Astrocyte of the spinal cord (primary cell): ENCODE measurements at regions not wholly inside any gene's neighbourhood (a gene's known extent, or its start where the extent isn't known, plus 50 kb on each side); places are given as distances from the start of the nearest gene placed in this dataset.

Source experiments
- DNase-seq: peaks from one replicate; pipeline ENCODE4 v3.0.0; 2011; ENCODE audit warnings: low read depth, low spot score
- H3K4me3 ChIP-seq: 2 replicates; pipeline ENCODE4 v1.5.1; 2011; ENCODE audit warnings: low read depth, mild to moderate bottlenecking, low read length, moderate library complexity
- CTCF ChIP-seq: IDR thresholded peaks from 2 replicates; pipeline ENCODE4 v1.5.1; 2012; ENCODE audit warnings: low read depth, mild to moderate bottlenecking, low read length, inconsistent platforms
- in situ Hi-C: cut with HindIII; loops from 2 replicates; pipeline ENCODE4 v1.10.0; 2017; ENCODE audit warnings: low sequenced_read_pairs

DNA sequence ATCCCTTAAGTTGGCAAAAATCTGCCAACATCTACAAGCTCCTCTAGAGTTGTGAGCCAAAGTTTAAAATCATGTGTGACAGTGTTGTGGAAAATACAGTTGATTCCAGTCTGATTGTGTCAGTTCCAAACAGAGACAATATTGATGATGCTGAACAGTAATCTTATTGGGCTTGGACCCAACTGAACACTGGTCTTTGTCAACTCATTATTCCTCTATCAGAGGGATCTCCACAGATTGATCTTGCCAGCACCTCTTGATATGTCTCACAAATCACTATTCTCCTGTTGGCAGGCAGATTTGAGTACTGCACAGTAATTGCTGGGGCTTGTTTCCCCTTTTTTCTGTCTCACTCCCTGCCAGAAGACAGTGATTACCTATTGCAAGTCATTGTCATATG is 326.6 kb upstream of the DPH6 start:
- in situ Hi-C loops, result no loop called here
- TF ChIP-seq CTCF, result no peak
- no peak overlapping the region for H3K4me3 ChIP-seq
- no peak for DNase-seq

DNA sequence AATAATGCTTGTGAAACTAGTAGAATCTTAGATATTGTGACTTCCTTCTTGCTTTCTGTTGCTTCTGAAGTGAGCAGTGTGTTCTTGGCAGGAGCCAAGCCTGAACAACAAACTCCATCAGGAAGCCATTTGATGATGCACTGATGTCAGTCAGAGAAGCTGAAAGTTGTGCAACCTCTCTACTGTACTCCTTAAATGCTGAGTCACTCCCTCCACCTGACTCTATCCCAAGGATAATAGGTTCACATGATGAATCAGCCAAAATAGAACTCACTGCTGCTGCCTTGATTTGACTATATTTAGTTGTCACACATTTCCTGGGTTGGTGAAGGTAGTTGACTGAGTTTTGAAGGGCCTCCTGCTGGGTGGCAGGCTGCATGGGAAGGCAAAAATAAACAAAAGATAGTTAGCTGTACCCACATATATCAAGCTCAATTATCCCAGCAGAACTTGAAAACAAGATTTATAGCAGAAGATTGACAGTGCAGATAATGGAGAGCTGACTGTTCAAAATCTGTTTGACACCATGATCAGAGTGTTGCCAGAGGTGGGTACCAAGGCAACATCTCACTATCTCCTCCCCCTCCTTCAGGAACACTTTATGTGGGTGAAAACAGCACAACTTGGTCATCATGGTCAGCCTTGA is 328.4 kb upstream of the DPH6 start:
- in situ Hi-C loops, result no loop called here
- no peak for TF ChIP-seq CTCF
- peak; percentile 73 for DNase-seq
- H3K4me3 ChIP-seq, result no peak overlapping the region

GRCh38 chr15:35876762-35877161 is 330.8 kb upstream of the DPH6 start:
- no peak overlapping the region for H3K4me3 ChIP-seq
- no peak for DNase-seq
- TF ChIP-seq CTCF, result no peak
- in situ Hi-C loops, result no loop called here

- in situ Hi-C loops, result no loop called here
- no peak for DNase-seq
- TF ChIP-seq CTCF, result no peak
- no peak overlapping the region for H3K4me3 ChIP-seq
These were observed 334.9 kb upstream of the DPH6 start for GRCh38 chr15:35880896-35881295.

GRCh38 chr15:35885870-35886269 is 339.9 kb upstream of the DPH6 start:
- DNase-seq, result peak; percentile 2
- no peak overlapping the region for H3K4me3 ChIP-seq
- in situ Hi-C loops, result no loop called here
- no peak for TF ChIP-seq CTCF

DNA sequence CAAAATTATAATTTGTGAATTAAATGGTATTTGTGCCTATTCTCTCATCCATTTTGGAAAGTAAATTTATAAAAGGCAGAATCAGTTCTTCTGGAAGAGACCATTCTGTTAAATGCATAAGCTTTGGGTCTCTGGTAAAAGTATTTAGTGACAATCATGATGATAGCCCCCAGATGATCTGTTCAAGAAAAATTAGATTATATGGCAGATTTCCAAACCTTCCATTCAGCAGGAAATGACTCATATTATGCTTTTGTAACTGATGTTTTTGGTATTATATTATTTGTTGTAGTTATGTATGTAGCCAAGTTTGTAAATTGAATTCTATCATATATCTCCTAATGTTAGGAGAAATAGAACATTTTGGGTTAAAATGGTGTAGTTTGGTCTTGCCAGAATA is 340.8 kb upstream of the DPH6 start:
- no peak for TF ChIP-seq CTCF
- in situ Hi-C loops, result no loop called here
- H3K4me3 ChIP-seq, result no peak overlapping the region
- peak; percentile 24 for DNase-seq

GRCh38 chr15:35888815-35889214 is 342.9 kb upstream of the DPH6 start:
- in situ Hi-C loops, result no loop called here
- no peak for DNase-seq
- no peak for TF ChIP-seq CTCF
- H3K4me3 ChIP-seq, result no peak overlapping the region
